GM13977 (cell line): ENCODE measurements at regions not wholly inside any gene's neighbourhood (a gene's known extent, or its start where the extent isn't known, plus 50 kb on each side); places are given as distances from the start of the nearest gene placed in this dataset.

Experiments
- DNase-seq: peaks from one replicate; pipeline ENCODE4 v3.0.0; 2012; ENCODE audit warnings: low spot score
- in situ Hi-C: fragments of 300-500 bp; cut with MboI; formaldehyde crosslinking; loops from one replicate; pipeline ENCODE4 v1.12.0; 2022; ENCODE audit warnings: low sequenced_read_pairs, low pct_unique_long_range_greater_than_20kb, mixed read lengths, inconsistent platforms; ENCODE audit not compliant: unreplicated experiment
- TF ChIP-seq, protein P1 (sequence below): IDR thresholded peaks from 2 replicates; pipeline ENCODE4 v1.5.1; 2012; ENCODE audit warnings: mild to moderate bottlenecking, control low read depth; ENCODE audit not compliant: insufficient read depth; ENCODE audit errors: extremely low read depth, missing control alignments

- in situ Hi-C loops, result no loop called here
- DNase-seq, result no peak
- TF ChIP-seq, protein P1, sequence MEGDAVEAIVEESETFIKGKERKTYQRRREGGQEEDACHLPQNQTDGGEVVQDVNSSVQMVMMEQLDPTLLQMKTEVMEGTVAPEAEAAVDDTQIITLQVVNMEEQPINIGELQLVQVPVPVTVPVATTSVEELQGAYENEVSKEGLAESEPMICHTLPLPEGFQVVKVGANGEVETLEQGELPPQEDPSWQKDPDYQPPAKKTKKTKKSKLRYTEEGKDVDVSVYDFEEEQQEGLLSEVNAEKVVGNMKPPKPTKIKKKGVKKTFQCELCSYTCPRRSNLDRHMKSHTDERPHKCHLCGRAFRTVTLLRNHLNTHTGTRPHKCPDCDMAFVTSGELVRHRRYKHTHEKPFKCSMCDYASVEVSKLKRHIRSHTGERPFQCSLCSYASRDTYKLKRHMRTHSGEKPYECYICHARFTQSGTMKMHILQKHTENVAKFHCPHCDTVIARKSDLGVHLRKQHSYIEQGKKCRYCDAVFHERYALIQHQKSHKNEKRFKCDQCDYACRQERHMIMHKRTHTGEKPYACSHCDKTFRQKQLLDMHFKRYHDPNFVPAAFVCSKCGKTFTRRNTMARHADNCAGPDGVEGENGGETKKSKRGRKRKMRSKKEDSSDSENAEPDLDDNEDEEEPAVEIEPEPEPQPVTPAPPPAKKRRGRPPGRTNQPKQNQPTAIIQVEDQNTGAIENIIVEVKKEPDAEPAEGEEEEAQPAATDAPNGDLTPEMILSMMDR, result no peak
Measured at GRCh38 chr1:110283677-110284076, 55.5 kb upstream of the RBM15 start.

DNA sequence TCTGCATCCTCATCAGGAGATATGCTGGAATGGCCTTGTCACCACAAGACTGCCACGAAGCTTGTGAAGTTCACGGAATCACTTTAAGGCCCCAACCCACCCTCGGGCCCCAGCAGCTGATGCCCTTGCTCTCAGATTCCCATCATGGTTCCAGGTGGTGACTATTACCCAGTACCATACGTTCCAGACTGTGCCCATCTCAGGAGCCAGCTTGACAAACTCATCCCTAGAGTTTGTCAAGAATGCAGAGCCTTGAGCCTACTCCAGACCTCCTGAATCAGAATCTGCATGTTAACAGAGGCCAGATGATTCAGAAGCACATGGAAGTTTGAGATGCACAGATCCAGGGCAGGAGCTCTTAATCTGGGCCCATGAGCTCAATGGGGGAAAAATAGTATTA lies 53.9 kb upstream of the RBM15 start:
- in situ Hi-C loops, result no loop called here
- DNase-seq, result no peak
- TF ChIP-seq, protein P1, result no peak

DNA sequence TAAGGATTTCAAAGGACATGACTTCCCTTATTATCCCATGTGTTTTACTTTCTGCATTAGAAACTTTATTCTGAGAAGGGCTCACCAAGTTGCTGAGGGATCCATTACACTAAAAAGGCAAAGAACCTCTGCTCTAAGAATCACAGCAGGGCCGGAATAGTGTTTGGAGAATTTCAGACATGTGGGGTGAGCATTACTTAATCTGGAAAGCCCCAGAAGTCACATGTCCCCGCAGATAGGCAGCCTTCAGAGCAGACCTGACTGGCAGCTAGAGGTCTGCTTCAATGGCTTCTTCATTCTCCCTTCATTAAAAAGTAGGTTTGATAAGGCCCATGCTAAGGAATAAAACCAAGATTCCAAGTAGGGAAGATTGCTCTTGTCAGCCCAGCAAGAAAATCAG lies 52.6 kb upstream of the RBM15 start:
- in situ Hi-C loops, result no loop called here
- peak; percentile 71 for DNase-seq
- TF ChIP-seq, protein P1, result no peak

DNA sequence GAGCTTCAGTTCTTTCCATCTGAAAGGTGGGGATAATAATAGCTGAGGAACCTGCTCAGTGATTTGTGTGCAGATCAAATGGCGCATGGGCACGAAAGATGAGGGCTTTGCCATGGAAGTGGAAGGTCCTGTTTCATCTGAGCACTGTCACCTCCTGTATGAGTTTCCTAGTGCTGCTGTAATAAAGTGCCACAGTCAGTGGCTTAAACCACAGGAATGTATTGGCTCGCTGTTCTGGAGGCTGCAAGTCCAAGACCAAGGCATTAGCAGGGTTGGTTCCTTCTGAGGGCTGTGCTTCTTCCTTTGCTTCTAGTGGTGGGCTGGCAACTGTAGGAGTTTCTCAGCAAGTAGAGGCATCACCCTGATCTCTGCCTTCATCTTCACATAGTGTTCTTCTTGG lies 51.1 kb upstream of the RBM15 start:
- TF ChIP-seq, protein P1, result no peak
- DNase-seq, result no peak
- in situ Hi-C loops, result no loop called here
